Breast epithelium (tissue), 4 donors: ENCODE measurements at regions not wholly inside any gene's neighbourhood (a gene's known extent, or its start where the extent isn't known, plus 50 kb on each side); places are given as distances from the start of the nearest gene placed in this dataset.

Experiments
- DNase-seq, 2 donors: peaks; one replicate each; pipeline ENCODE4 v3.0.0-alpha.2; 2019; ENCODE audit warnings: low spot score in 2 of 2
- H3K27ac ChIP-seq, 2 donors: fragments of 200-600 bp; sonication (generic) in 1 of 2; one replicate each; pipeline ENCODE4 v1.5.1; 2016 to 2019; ENCODE audit warnings: mild to moderate bottlenecking in 1 of 2
- H3K27me3 ChIP-seq, 2 donors: fragments of 200-600 bp; sonication (generic) in 1 of 2; one replicate each; pipeline versions ENCODE4 v1.5.1 to v1.6.0; 2017 to 2019; ENCODE audit warnings: control low read depth in 1 of 2, mild to moderate bottlenecking in 1 of 2
- H3K36me3 ChIP-seq: fragments of 200-600 bp; one replicate; pipeline ENCODE4 v1.5.1; 2019
- H3K4me1 ChIP-seq, 2 donors: fragments of 200-600 bp; sonication (generic); one replicate each; pipeline ENCODE4 v1.5.1; 2016 to 2019; ENCODE audit warnings: control low read depth in 1 of 2
- H3K4me3 ChIP-seq, 3 donors: fragments of 200-600 bp; sonication (generic); 1 replicate in 2 of 3; 2 replicates in 1 of 3; pipeline ENCODE4 v1.5.1; 2016 to 2019; ENCODE audit warnings: mild to moderate bottlenecking in 3 of 3, moderate library complexity in 2 of 3
- H3K9me3 ChIP-seq, 2 donors: fragments of 200-600 bp; sonication (generic) in 1 of 2; one replicate each; pipeline ENCODE4 v1.5.1; 2016 to 2019; ENCODE audit warnings: control low read depth in 1 of 2
- POLR2A ChIP-seq: fragments of 450-650 bp; IDR thresholded peaks from one replicate; pipeline ENCODE4 v1.6.1; 2016; ENCODE audit warnings: antibody characterized with exemption, mild to moderate bottlenecking, moderate library complexity
- POLR2AphosphoS5 ChIP-seq, 3 donors: sonication (generic); formaldehyde crosslinking; IDR thresholded peaks; one replicate each; pipeline ENCODE4 v1.6.1; 2017; ENCODE audit warnings: antibody characterized with exemption in 3 of 3
- intact Hi-C: fragments of 100-400 bp; cut with DNase I; formaldehyde crosslinking; loops from one replicate; pipeline ENCODE4 v1.15.1; 2023; ENCODE audit warnings: low total_unique reads
- TF ChIP-seq, protein P1 (sequence below), 3 donors: fragments of 450-650 bp; IDR thresholded peaks; one replicate each; pipeline ENCODE4 v1.5.1; 2016 to 2017; ENCODE audit warnings: antibody characterized with exemption in 3 of 3, mild to moderate bottlenecking in 3 of 3, moderate library complexity in 3 of 3

DNA sequence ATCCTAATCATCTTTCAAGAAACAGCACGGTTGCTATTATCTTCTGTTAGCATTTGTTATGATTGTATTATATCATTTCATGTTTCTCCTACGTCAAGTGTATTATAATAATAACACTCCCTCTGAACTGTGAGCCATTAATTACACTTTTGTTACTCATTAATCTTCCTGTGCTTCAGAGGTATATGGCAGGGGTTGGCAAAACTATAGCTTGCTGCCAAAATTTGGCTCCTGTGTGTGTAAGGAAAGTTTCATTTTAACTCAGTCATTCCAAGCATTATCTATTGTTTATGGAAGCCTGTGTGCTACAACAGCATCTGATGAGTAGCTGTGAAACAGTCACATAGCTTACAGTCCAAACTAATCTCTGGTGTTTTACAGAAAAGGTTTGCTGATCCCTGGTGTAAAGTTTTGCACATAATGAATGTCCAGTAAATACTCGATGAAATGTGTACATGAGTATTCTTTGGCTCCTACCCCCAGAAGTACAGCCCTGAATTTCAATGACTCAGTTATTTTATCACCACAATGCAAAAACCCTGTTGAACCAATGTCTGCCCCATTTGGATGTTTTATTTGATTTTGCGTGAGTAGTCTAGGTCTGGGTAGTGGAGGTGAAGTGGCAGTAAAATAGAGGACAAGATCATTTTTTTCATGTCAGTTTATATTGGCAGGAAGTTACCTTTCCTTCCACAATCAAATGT, 648.2 kb downstream of the MAT2B start:
- H3K4me1 ChIP-seq = no peaks in the 10 kb centered on the region
- no peak overlapping the region for H3K27ac ChIP-seq
- no peaks in the 10 kb centered on the region for H3K9me3 ChIP-seq
- DNase-seq = no peak
- intact Hi-C loops = no loop called here
- no peaks in the 10 kb centered on the region for H3K36me3 ChIP-seq
- no peak for TF ChIP-seq POLR2A
- TF ChIP-seq, protein P1, sequence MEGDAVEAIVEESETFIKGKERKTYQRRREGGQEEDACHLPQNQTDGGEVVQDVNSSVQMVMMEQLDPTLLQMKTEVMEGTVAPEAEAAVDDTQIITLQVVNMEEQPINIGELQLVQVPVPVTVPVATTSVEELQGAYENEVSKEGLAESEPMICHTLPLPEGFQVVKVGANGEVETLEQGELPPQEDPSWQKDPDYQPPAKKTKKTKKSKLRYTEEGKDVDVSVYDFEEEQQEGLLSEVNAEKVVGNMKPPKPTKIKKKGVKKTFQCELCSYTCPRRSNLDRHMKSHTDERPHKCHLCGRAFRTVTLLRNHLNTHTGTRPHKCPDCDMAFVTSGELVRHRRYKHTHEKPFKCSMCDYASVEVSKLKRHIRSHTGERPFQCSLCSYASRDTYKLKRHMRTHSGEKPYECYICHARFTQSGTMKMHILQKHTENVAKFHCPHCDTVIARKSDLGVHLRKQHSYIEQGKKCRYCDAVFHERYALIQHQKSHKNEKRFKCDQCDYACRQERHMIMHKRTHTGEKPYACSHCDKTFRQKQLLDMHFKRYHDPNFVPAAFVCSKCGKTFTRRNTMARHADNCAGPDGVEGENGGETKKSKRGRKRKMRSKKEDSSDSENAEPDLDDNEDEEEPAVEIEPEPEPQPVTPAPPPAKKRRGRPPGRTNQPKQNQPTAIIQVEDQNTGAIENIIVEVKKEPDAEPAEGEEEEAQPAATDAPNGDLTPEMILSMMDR (IDR thresholded peaks at IDR 0.05) = no peak
- TF ChIP-seq POLR2AphosphoS5 (IDR thresholded peaks at IDR 0.05) = no peak
- H3K27me3 ChIP-seq = no peaks in the 10 kb centered on the region
- H3K4me3 ChIP-seq = no peak overlapping the region

DNA sequence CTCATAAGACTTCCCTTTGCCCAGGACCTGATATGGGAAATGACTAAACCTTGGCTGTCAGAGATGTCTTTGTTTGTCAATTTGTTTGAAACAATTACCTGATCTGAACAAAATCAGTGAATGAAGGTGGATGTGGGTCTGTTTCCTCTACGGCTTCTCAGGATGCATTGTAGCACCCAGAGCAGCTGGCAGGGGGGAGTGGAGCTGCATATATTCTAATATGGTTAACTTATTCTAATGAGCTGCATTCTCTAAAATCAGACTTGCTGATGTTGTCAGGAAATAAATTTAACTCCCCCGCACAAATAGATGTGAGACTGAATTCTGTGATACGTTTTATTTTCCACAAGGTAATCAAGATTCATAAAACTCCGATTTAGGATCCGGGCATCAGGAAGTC, 665.4 kb downstream of the MAT2B start:
- no peaks in the 10 kb centered on the region for H3K36me3 ChIP-seq
- no peak overlapping the region for H3K27ac ChIP-seq
- no peaks in the 10 kb centered on the region for H3K27me3 ChIP-seq
- intact Hi-C loops = no loop called here
- TF ChIP-seq, protein P1 (IDR thresholded peaks at IDR 0.05) = no peak
- TF ChIP-seq POLR2AphosphoS5 (IDR thresholded peaks at IDR 0.05) (no peak), POLR2A (no peak)
- DNase-seq = no peak
- no peak overlapping the region for H3K4me3 ChIP-seq
- no peaks in the 10 kb centered on the region for H3K9me3 ChIP-seq
- H3K4me1 ChIP-seq = no peaks in the 10 kb centered on the region

DNA sequence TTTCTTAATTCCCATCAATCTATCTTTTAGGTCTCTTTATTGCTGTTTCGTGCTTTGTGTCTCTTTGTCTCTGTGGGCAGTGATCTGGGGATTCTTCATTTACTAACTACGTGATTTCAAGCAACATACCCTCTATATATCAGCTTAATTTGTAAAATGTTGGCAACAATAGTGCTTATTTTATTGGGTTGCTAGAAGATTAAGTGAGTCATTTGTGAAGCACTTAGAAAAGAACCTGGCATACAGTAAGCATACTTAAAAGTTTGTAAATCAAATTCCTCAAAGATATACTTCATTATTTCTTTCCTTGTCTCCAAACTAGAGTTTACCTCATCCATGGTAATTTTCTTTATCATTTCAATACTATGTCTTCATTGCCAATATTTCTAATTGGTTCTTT, 669.7 kb downstream of the MAT2B start:
- H3K36me3 ChIP-seq = no peaks in the 10 kb centered on the region
- no peaks in the 10 kb centered on the region for H3K27me3 ChIP-seq
- H3K27ac ChIP-seq = no peak overlapping the region
- no peaks in the 10 kb centered on the region for H3K9me3 ChIP-seq
- no peak for DNase-seq
- no peaks in the 10 kb centered on the region for H3K4me1 ChIP-seq
- H3K4me3 ChIP-seq = no peak overlapping the region
- intact Hi-C loops = no loop called here
- TF ChIP-seq POLR2A (no peak), POLR2AphosphoS5 (IDR thresholded peaks at IDR 0.05) (no peak)
- TF ChIP-seq, protein P1 (IDR thresholded peaks at IDR 0.05) = no peak

DNA sequence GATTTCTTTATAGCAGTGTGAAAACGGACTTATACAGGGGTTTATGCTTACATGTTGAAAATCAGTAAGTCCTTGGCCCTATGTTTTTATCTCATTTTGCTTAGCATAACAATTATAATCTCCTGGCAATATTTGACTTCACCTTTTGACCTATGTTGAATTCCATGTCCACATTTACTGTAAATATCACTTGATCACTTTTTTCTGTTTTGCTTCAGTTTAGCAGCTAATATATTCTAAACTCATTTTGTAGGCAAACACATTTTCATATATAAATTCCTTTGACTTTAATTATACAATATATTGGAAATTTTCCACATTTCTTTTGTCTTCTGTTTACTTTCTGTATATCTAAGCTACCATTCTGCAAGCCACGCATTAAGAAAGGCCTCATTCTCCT, 674.0 kb downstream of the MAT2B start:
- Histone ChIP-seq H3K4me3 (no peak overlapping the region), H3K27me3 (no peaks in the 10 kb centered on the region), H3K27ac (no peak overlapping the region), H3K36me3 (no peaks in the 10 kb centered on the region), H3K9me3 (no peaks in the 10 kb centered on the region), H3K4me1 (no peaks in the 10 kb centered on the region)
- TF ChIP-seq POLR2AphosphoS5 (IDR thresholded peaks at IDR 0.05) (no peak), POLR2A (no peak)
- TF ChIP-seq, protein P1 (IDR thresholded peaks at IDR 0.05) = no peak
- no peak for DNase-seq
- intact Hi-C loops = no loop called here

DNA sequence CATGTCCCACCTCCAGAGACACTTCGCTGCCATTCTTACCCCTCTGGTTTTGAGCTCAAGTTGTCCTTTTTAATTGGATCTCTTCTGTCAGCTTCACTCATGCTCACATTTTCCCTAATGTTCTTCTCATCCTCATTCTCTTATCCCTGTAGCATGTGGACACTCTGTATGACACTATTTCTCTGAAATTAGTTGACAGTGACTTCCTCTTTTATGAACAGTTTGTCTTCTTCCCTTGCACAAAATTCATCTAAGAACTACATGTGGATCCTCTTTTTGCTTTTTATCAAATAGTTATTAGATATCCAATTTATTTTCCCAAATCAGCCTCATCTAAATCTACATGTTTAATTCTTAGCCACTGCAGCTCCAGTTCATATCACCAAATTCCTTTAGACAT, 676.2 kb downstream of the MAT2B start:
- H3K27me3 ChIP-seq = no peaks in the 10 kb centered on the region
- H3K9me3 ChIP-seq = no peaks in the 10 kb centered on the region
- intact Hi-C loops = no loop called here
- DNase-seq = no peak
- H3K27ac ChIP-seq = no peak overlapping the region
- H3K36me3 ChIP-seq = no peaks in the 10 kb centered on the region
- H3K4me1 ChIP-seq = no peaks in the 10 kb centered on the region
- no peak overlapping the region for H3K4me3 ChIP-seq
- TF ChIP-seq, protein P1 (IDR thresholded peaks at IDR 0.05) = no peak
- TF ChIP-seq POLR2AphosphoS5 (IDR thresholded peaks at IDR 0.05) (no peak), POLR2A (no peak)
